Mesenchymal stem cell (in vitro differentiated cells and primary cell): ENCODE measurements at regions not wholly inside any gene's neighbourhood (a gene's known extent, or its start where the extent isn't known, plus 50 kb on each side); places are given as distances from the start of the nearest gene placed in this dataset.
"Not testable (repeated sequence)": the region's sequence is repeated elsewhere in the genome, so short reads cannot be mapped to it uniquely, and the experiment has no call there.

ENCODE experiments used
- DNase-seq: peaks from one replicate; pipeline ENCODE4 v3.0.0-alpha.2; 2013
- H2AFZ ChIP-seq: one replicate; pipeline ENCODE4 v1.6.1; 2013; ENCODE audit warnings: low read depth, mild to moderate bottlenecking, control low read depth, inconsistent platforms, low read length, moderate library complexity
- H2AK5ac ChIP-seq: 2 replicates; pipeline ENCODE4 v1.6.1; 2013; ENCODE audit warnings: low read length, moderate library complexity, mild to moderate bottlenecking, inconsistent platforms; ENCODE audit not compliant: severe bottlenecking
- H2BK120ac ChIP-seq: one replicate; pipeline ENCODE4 v1.6.1; 2013; ENCODE audit warnings: low read depth, mild to moderate bottlenecking, inconsistent platforms, low read length, moderate library complexity
- H2BK12ac ChIP-seq, 2 experiments: one replicate each; pipeline ENCODE4 v1.6.1; 2013; ENCODE audit warnings: inconsistent platforms in 2 of 2, low read length in 2 of 2, mild to moderate bottlenecking in 2 of 2, moderate library complexity in 2 of 2, control low read depth in 1 of 2
- H2BK15ac ChIP-seq: one replicate; pipeline ENCODE4 v1.6.1; 2013; ENCODE audit warnings: mild to moderate bottlenecking, low read depth, inconsistent platforms; ENCODE audit not compliant: poor library complexity, severe bottlenecking
- H2BK5ac ChIP-seq: 2 replicates; pipeline ENCODE4 v1.6.1; 2013; ENCODE audit warnings: low read depth, mild to moderate bottlenecking, low read length, control low read depth, inconsistent platforms; ENCODE audit not compliant: poor library complexity, severe bottlenecking
- H3K14ac ChIP-seq, 2 experiments: one replicate each; pipeline ENCODE4 v1.6.1; 2013; ENCODE audit warnings: inconsistent platforms in 2 of 2, low read length in 2 of 2, control low read depth in 1 of 2, mild to moderate bottlenecking in 1 of 2, moderate library complexity in 1 of 2
- H3K18ac ChIP-seq, 2 experiments: one replicate each; pipeline ENCODE4 v1.6.1; 2013; ENCODE audit warnings: inconsistent platforms in 2 of 2, low read length in 2 of 2, control low read depth in 1 of 2, low read depth in 1 of 2, mild to moderate bottlenecking in 1 of 2
- H3K23ac ChIP-seq, 2 experiments: one replicate each; pipeline ENCODE4 v1.6.1; 2013; ENCODE audit warnings: inconsistent platforms in 2 of 2, low read length in 2 of 2, mild to moderate bottlenecking in 2 of 2, moderate library complexity in 2 of 2, control low read depth in 1 of 2
- H3K27ac ChIP-seq: 2 replicates; pipeline ENCODE4 v1.5.1; 2013; ENCODE audit warnings: mild to moderate bottlenecking, moderate library complexity, low read length, control low read depth, inconsistent platforms; ENCODE audit not compliant: poor library complexity, severe bottlenecking
- H3K27me3 ChIP-seq, 2 experiments: 2 replicates each; pipeline versions ENCODE4 v1.6.1 to v1.7.0; 2013; ENCODE audit warnings: low read length in 2 of 2, mild to moderate bottlenecking in 2 of 2, moderate library complexity in 2 of 2, control low read depth in 1 of 2, inconsistent platforms in 1 of 2; ENCODE audit not compliant: control insufficient read depth in 1 of 2, insufficient read depth in 1 of 2
- H3K36me3 ChIP-seq, 2 experiments: 2 replicates each; pipeline versions ENCODE4 v1.6.1 to v1.7.0; 2013; ENCODE audit warnings: low read length in 2 of 2, control low read depth in 1 of 2, inconsistent platforms in 1 of 2, low read depth in 1 of 2, mild to moderate bottlenecking in 1 of 2; ENCODE audit not compliant: insufficient read depth in 2 of 2, control insufficient read depth in 1 of 2
- H3K4ac ChIP-seq, 2 experiments: one replicate each; pipeline ENCODE4 v1.6.1; 2013; ENCODE audit warnings: inconsistent platforms in 2 of 2, low read length in 2 of 2, mild to moderate bottlenecking in 2 of 2, moderate library complexity in 2 of 2, control low read depth in 1 of 2, low read depth in 1 of 2
- H3K4me1 ChIP-seq: 2 replicates; pipeline ENCODE4 v1.6.1; 2013; ENCODE audit warnings: low read depth, low read length, control low read depth; ENCODE audit not compliant: control insufficient read depth, insufficient read depth
- H3K4me2 ChIP-seq: 2 replicates; pipeline ENCODE4 v1.6.1; 2013; ENCODE audit warnings: low read length, mild to moderate bottlenecking, inconsistent platforms; ENCODE audit not compliant: poor library complexity, severe bottlenecking
- H3K4me3 ChIP-seq, 2 experiments: 2 replicates each; pipeline versions ENCODE4 v1.5.1 to v1.7.0; 2013; ENCODE audit warnings: low read length in 2 of 2, mild to moderate bottlenecking in 2 of 2, control low read depth in 1 of 2, low read depth in 1 of 2; ENCODE audit not compliant: insufficient read depth in 1 of 2
- H3K79me1 ChIP-seq: replicated peaks from 2 replicates; pipeline ENCODE4 v1.6.1; 2013; ENCODE audit warnings: mild to moderate bottlenecking, control low read depth, low read length, inconsistent platforms; ENCODE audit not compliant: poor library complexity, severe bottlenecking
- H3K9ac ChIP-seq: 2 replicates; pipeline ENCODE4 v1.7.0; 2013; ENCODE audit warnings: mild to moderate bottlenecking, low read length, moderate library complexity
- H3K9me3 ChIP-seq: 2 replicates; pipeline ENCODE4 v1.7.0; 2013; ENCODE audit warnings: mild to moderate bottlenecking, low read length; ENCODE audit not compliant: control insufficient read depth
- H4K8ac ChIP-seq: one replicate; pipeline ENCODE4 v1.6.1; 2013; ENCODE audit warnings: inconsistent platforms, mild to moderate bottlenecking, low read length, moderate library complexity
- H4K91ac ChIP-seq: one replicate; pipeline ENCODE4 v1.6.1; 2013; ENCODE audit warnings: mild to moderate bottlenecking, low read length, inconsistent platforms
- WGBS: methylation state at CpG from one replicate; pipeline ENCODE4 v1.1.7; 2013; ENCODE audit warnings: mixed read lengths; 5-methylcytosine and 5-hydroxymethylcytosine counted together

DNA sequence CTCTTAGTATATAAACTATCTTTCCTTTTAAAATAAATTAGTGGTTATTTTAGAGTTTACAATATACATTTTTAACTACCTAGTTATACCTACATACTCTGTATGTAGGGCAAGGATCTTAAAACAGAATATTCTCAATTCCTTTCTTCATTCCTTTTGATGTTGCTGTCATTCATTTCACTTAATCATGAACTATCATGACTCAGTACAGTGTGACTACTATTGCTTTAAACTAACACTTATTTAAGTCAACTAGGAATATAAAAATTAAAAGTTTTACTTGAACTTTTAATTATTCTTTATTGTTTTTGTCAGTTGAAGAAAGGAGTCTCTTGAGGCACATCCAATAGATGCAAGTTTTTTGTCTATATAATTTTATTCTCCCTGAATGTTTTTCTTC, 726.4 kb downstream of the BRINP3 start:
- H3K14ac ChIP-seq: no peak overlapping the region
- no peak overlapping the region for H3K4me2 ChIP-seq
- peaks cover 8% of the 10 kb centered on the region for H3K9me3 ChIP-seq
- H3K27ac ChIP-seq: no peak overlapping the region
- H2BK5ac ChIP-seq: no peak overlapping the region
- H3K18ac ChIP-seq: no peak overlapping the region
- no peak overlapping the region for H2BK120ac ChIP-seq
- no peak overlapping the region for H3K23ac ChIP-seq
- H2BK15ac ChIP-seq: no peak overlapping the region
- DNase-seq: no peak
- no peaks in the 10 kb centered on the region for H3K36me3 ChIP-seq
- no peak overlapping the region for H2AK5ac ChIP-seq
- no peak overlapping the region for H3K9ac ChIP-seq
- no peak overlapping the region for H4K91ac ChIP-seq
- H4K8ac ChIP-seq: no peak overlapping the region
- no peaks in the 10 kb centered on the region for H3K4me1 ChIP-seq
- no peaks in the 10 kb centered on the region for H3K79me1 ChIP-seq
- no peak overlapping the region for H2AFZ ChIP-seq
- no peak overlapping the region for H2BK12ac ChIP-seq
- H3K27me3 ChIP-seq: no peaks in the 10 kb centered on the region
- no peak overlapping the region for H3K4ac ChIP-seq
- H3K4me3 ChIP-seq: no peak overlapping the region

DNA sequence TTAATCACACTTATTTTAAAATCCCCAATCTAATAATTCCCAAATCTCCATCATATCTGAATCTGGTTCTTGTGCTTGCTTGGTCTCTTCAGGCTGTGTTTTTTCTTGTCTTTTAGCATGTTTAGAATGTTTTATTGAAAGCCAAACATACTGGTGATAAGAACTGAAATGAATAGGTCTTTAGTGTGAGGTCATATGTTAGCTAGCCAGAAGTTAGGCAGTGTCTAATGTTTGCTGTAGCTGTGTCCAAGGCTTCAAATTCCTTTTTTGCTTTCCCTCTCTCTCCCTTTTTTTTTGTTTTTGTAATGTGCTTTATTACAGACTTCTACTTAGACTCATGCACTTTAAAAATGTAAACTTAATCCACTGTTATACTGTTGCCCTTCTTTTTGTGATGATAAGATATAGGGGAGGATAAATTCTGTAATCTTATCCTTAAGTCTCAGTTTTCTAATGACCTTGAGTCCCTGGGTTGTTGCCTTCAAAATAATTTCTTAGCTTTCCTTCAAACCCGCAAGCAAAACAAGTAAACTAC, 725.1 kb downstream of the BRINP3 start:
- no peak for DNase-seq
- H4K91ac ChIP-seq: no peak overlapping the region
- H3K27ac ChIP-seq: no peak overlapping the region
- no peaks in the 10 kb centered on the region for H3K27me3 ChIP-seq
- H4K8ac ChIP-seq: no peak overlapping the region
- no peak overlapping the region for H2BK5ac ChIP-seq
- H3K18ac ChIP-seq: no peak overlapping the region
- H3K9ac ChIP-seq: no peak overlapping the region
- no CpG with 5 or more reads among the region's 1 CpG for whole genome bisulfite sequencing
- no peak overlapping the region for H2BK120ac ChIP-seq
- no peak overlapping the region for H2AFZ ChIP-seq
- H2BK15ac ChIP-seq: no peak overlapping the region
- no peaks in the 10 kb centered on the region for H3K79me1 ChIP-seq
- H2AK5ac ChIP-seq: no peak overlapping the region
- H3K36me3 ChIP-seq: no peaks in the 10 kb centered on the region
- H3K23ac ChIP-seq: no peak overlapping the region
- no peaks in the 10 kb centered on the region for H3K4me1 ChIP-seq
- no peak overlapping the region for H3K4ac ChIP-seq
- H3K4me2 ChIP-seq: no peak overlapping the region
- peaks cover 8% of the 10 kb centered on the region for H3K9me3 ChIP-seq
- no peak overlapping the region for H3K4me3 ChIP-seq
- H2BK12ac ChIP-seq: no peak overlapping the region
- no peak overlapping the region for H3K14ac ChIP-seq

DNA sequence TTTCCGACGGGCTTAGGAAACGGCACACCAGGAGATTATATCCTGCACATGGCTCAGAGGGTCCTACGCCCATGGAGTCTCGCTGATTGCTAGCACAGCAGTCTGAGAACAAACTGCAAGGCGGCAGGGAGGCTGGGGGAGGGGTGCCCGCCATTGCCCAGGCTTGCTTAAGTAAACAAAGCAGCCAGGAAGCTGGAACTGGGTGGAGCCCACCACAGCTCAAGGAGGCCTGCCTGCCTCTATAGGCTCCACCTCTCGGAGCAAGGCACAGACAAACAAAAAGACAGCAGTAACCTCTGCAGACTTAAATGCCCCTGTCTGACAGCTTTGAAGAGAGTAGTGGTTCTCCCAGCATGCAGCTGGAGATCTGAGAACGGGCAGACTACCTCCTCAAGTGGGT, 722.6 kb downstream of the BRINP3 start:
- H4K91ac ChIP-seq, H4K8ac ChIP-seq, H3K14ac ChIP-seq, H3K36me3 ChIP-seq, H3K4me3 ChIP-seq, H3K4me1 ChIP-seq, H3K27ac ChIP-seq, H3K27me3 ChIP-seq, H2BK15ac ChIP-seq, H3K18ac ChIP-seq, H3K79me1 ChIP-seq, H2BK12ac ChIP-seq, H3K9me3 ChIP-seq, H3K4ac ChIP-seq, H2BK5ac ChIP-seq, H3K23ac ChIP-seq, H2AK5ac ChIP-seq, H3K9ac ChIP-seq, H2BK120ac ChIP-seq, H3K4me2 ChIP-seq, H2AFZ ChIP-seq, DNase-seq: not testable (repeated sequence)
- 76% methylated on average over 9 of the region's 9 CpGs for WGBS

DNA sequence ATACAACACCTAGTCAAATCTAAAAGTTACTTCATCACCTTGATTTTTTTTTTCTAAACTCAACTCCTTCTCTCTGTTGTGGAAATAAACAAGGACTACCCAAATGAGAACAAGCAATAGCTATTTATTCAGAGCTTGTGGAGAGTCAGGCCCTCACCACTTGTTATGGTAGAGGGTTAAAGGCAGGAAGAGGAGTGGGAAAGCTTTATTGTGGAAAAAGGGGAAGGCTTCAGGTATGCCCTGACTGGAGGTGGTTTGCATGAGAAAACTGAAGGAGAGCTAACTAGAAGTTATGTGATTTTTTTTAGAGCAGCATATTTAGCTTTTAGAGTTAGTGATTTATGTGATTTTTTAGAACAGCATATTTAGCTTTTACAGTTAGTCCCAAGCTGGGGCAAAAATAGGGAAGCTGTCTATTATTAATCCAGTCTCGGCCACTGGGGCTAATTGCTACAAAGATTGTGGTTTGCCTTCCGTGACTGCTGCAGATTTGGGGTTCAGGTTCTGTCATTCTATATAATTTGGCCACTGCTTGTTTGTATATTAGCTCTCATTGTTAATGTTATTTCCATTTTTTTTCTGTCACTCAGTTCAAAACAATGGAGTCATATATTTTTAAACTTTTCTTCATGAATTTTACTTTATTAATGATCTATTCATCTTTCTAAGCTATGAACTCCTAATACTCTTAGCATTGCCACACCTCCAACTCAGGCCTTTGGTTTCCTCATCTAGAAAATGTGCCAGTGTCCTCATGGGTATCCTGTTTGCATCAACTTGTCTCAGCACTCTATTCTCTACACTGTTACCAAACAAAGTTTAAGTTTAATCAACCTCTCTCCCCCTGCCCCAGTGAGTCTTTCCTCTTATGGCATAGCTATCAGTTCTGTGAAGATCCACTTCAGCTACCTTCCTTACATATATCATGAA, 713.0 kb downstream of the BRINP3 start:
- Histone ChIP-seq H3K36me3 (no peaks in the 10 kb centered on the region), H2BK12ac (no peak overlapping the region), H3K4me2 (no peak overlapping the region), H2BK120ac (no peak overlapping the region), H3K27me3 (no peaks in the 10 kb centered on the region), H3K9ac (no peak overlapping the region), H4K91ac (no peak overlapping the region), H3K18ac (no peak overlapping the region), H2BK15ac (no peak overlapping the region), H2AFZ (no peak overlapping the region), H4K8ac (no peak overlapping the region), H3K9me3 (peaks cover 5% of the 10 kb centered on the region), H2BK5ac (no peak overlapping the region), H3K79me1 (no peaks in the 10 kb centered on the region), H2AK5ac (no peak overlapping the region), H3K4ac (no peak overlapping the region), H3K14ac (no peak overlapping the region), H3K23ac (no peak overlapping the region), H3K27ac (no peak overlapping the region), H3K4me1 (no peaks in the 10 kb centered on the region), H3K4me3 (no peak overlapping the region)
- 100% methylated on average over 1 of the region's 2 CpGs for WGBS
- no peak for DNase-seq
